ENCODE measurements at regions not wholly inside any gene's neighbourhood (a gene's known extent, or its start where the extent isn't known, plus 50 kb on each side); places are given as distances from the start of the nearest gene placed in this dataset.
"Not testable (repeated sequence)": the region's sequence is repeated elsewhere in the genome, so short reads cannot be mapped to it uniquely, and the experiment has no call there.

GRCh38 chr11:89648232-89648631 lies 61.9 kb upstream of the TRIM77 start:
- TF ChIP-seq CTCF (conservative IDR thresholded peaks at IDR 0.05; ENCODE audit: low read length); EZH2phosphoT487 (IDR thresholded peaks at IDR 0.05; ENCODE audit: borderline replicate concordance, low read depth, low read length): not testable (repeated sequence)

Measured in OCI-LY7 (cell line).